Bronchial epithelial cell (primary cell): ENCODE measurements at regions not wholly inside any gene's neighbourhood (a gene's known extent, or its start where the extent isn't known, plus 50 kb on each side); places are given as distances from the start of the nearest gene placed in this dataset.
A peak's percentile ranks its signal among the peaks of the same experiment; 100 is the strongest.

ENCODE experiments used
- DNase-seq: peaks from one replicate; pipeline ENCODE4 v3.0.0-alpha.2; 2010; ENCODE audit warnings: low read depth
- FAIRE-seq: peaks from 2 replicates; lab custom pipeline; 2011; peaks lifted over from hg19 to GRCh38; lab: Jason Lieb, UNC
- H3K27me3 ChIP-seq: 2 replicates; pipeline ENCODE4 v1.5.1; 2011; ENCODE audit warnings: low read length; ENCODE audit not compliant: control insufficient read depth, insufficient read depth
- H3K36me3 ChIP-seq: 2 replicates; pipeline ENCODE4 v1.5.1; 2011; ENCODE audit warnings: low read length; ENCODE audit not compliant: control insufficient read depth, insufficient read depth
- H3K4me3 ChIP-seq: 2 replicates; pipeline ENCODE4 v1.5.1; 2011; ENCODE audit warnings: mild to moderate bottlenecking, low read depth, low read length, control low read depth
- TF ChIP-seq, protein P1 (sequence below): IDR thresholded peaks from 2 replicates; pipeline ENCODE4 v1.5.1; 2011; ENCODE audit warnings: mild to moderate bottlenecking, moderate library complexity, low read length, control low read depth, inconsistent platforms; ENCODE audit not compliant: insufficient read depth, severe bottlenecking

DNA sequence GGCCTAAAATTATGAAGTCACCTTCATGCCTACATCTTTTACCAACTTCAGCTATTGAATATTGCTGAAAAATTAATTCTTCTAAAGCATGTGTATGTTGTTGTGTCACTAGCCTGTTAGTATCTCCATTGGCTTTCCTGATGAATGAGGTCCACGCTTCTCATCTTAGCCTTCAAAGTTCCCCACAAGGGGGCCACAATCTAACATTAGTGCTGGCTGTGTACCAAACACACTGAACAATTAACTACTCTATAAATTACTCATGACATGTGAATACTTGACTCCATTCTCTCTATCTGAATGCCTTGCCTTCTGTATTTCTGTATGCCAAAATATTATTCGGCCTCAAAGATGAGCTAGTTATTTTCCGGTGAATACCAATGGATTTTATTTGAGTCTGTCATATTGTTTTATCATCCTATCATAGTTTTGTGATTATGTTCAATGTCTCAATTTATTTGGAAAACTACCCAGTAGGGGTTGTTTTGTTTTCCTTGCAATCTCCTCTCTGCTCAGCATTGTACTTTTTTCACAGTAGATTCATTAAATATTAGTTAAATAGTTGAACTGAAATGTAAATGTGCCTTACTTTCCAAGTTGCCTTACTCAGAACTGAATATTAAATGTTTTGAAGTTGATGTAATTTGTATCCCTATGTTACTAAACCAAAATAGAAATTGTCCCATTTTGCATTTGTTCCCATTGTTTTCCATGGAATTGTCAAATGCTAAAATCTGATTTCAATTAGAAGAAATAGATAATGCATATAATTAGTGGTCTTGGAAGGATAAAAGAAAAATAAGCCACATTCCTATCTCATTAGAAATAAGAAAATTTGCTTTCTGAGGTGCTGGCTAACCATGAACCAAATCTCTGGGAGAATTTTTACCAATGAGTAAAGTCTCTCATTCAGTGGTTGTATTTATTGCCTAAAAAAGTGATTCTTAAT lies 208.4 kb upstream of the COL3A1 start:
- Histone ChIP-seq H3K36me3 (no peaks in the 10 kb centered on the region), H3K27me3 (no peaks in the 10 kb centered on the region), H3K4me3 (no peak overlapping the region)
- TF ChIP-seq, protein P1, sequence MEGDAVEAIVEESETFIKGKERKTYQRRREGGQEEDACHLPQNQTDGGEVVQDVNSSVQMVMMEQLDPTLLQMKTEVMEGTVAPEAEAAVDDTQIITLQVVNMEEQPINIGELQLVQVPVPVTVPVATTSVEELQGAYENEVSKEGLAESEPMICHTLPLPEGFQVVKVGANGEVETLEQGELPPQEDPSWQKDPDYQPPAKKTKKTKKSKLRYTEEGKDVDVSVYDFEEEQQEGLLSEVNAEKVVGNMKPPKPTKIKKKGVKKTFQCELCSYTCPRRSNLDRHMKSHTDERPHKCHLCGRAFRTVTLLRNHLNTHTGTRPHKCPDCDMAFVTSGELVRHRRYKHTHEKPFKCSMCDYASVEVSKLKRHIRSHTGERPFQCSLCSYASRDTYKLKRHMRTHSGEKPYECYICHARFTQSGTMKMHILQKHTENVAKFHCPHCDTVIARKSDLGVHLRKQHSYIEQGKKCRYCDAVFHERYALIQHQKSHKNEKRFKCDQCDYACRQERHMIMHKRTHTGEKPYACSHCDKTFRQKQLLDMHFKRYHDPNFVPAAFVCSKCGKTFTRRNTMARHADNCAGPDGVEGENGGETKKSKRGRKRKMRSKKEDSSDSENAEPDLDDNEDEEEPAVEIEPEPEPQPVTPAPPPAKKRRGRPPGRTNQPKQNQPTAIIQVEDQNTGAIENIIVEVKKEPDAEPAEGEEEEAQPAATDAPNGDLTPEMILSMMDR, result peak; percentile 42
- peak; percentile 71 for DNase-seq
- no peak for FAIRE-seq

DNA sequence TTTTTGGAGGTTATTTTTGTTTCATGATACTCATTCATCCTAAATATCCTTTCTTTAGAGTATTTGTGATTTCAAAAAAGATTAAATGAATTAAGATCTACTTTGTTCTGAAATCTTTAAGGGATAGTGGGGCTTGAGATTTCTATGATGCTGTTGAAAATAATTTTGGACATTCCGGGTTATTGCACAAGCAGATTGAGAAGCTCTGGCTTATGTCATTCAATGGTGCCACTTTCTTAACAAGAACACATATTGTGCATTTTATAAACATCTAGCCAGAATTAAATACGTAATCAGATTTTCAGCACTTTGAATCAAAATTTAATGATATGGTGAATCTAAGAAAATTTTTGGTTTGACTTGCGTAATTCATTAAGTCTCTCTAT lies 207.7 kb upstream of the COL3A1 start:
- H3K4me3 ChIP-seq, result no peak overlapping the region
- FAIRE-seq, result no peak
- TF ChIP-seq, protein P1, result no peak

DNA sequence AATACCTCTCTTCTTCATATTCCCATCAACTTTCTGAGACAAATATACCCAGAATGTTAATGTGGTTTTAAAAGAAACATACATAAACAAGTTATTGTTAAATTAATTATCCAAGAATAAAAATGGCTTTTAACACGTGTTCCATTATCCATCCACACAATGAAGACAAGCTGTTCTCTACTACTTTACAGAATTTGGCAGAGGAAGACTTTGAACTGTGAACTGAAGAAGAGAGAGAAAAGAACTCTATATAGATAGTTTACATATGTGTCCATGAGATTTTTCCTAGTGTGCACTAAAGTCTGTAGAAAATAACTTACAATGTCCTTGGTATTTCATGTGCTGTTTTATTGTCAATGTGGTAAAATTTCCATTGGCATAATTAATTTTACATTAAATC lies 207.0 kb upstream of the COL3A1 start:
- no peak overlapping the region for H3K4me3 ChIP-seq
- H3K27me3 ChIP-seq, result no peaks in the 10 kb centered on the region
- TF ChIP-seq, protein P1, result no peak
- DNase-seq (no peak), FAIRE-seq (no peak)
- no peaks in the 10 kb centered on the region for H3K36me3 ChIP-seq

More for the DNA sequence above, 207.7 kb upstream of the COL3A1 start:
- no peaks in the 10 kb centered on the region for H3K27me3 ChIP-seq
- no peaks in the 10 kb centered on the region for H3K36me3 ChIP-seq
- DNase-seq, result no peak

DNA sequence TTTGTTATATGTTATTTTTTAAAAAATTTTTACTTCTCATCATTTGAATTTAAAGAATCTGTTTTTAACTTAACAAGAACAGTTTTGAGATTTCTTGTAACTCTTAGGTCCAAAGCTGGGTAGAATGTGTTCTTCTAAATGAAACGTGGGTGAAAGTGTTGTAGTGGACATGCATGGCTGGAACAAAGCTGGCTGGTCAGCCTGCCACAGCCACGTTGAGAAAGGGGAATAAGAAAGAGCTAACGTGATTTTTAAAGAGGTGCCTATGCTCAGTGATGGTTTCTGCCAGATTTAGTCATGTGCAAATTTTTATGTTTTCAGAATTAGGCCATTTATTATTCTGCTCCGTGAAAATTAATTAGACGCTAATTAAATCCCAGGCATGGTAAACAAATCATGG lies 203.9 kb upstream of the COL3A1 start:
- DNase-seq, result no peak
- H3K27me3 ChIP-seq, result no peaks in the 10 kb centered on the region
- no peak overlapping the region for H3K4me3 ChIP-seq
- TF ChIP-seq, protein P1, result no peak
- FAIRE-seq, result no peak
- no peaks in the 10 kb centered on the region for H3K36me3 ChIP-seq

DNA sequence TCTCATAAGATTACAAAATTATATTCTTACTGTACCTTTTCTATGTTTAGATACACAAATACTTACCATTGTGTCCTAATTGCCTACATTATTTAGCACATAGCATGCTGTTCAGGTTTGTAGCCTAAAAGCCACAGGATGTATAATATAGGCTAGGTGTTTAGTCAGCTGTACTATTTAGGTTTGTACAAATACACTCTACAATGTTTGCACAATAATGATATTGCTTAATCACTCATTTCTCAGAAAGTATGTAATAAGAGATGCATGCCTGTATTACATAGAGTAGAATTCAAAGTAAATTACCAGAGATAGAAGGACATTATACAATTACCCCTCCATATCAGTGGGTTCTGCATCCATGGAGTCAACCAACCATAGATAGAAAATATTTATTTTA lies 201.1 kb upstream of the COL3A1 start:
- Histone ChIP-seq H3K36me3 (no peaks in the 10 kb centered on the region), H3K4me3 (no peak overlapping the region), H3K27me3 (no peaks in the 10 kb centered on the region)
- DNase-seq (peak; percentile 95), FAIRE-seq (no peak)
- TF ChIP-seq, protein P1, result no peak

DNA sequence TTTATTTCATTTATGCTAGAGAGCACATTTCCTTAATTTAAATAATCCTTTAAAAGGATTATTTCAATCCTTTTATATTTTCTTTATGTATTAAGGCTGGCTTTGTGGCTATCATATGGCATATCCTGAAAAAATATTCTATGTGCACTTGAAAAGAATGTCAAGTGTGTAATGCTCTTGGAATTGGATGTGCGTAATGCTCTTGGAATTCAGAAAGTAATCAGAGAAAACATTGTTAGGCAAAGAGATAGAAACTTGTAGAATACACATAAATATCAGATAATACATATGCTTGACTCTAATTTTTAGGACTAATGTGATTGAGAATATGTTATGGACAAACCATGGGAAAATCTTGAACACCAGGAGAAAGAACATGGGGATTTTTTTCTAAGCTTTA lies 197.5 kb upstream of the COL3A1 start:
- TF ChIP-seq, protein P1, result no peak
- DNase-seq (peak; percentile 82), FAIRE-seq (no peak)
- no peaks in the 10 kb centered on the region for H3K36me3 ChIP-seq
- H3K4me3 ChIP-seq, result no peak overlapping the region
- H3K27me3 ChIP-seq, result no peaks in the 10 kb centered on the region
